NOMO-1 treated with dmso at 0.1 percent for 144 hours (cell line): ENCODE measurements at regions not wholly inside any gene's neighbourhood (a gene's known extent, or its start where the extent isn't known, plus 50 kb on each side); places are given as distances from the start of the nearest gene placed in this dataset.

ENCODE experiments used
- DNase-seq: peaks from one replicate; lab custom pipeline; 2025; ENCODE audit not compliant: unreplicated experiment; lab: John Stamatoyannopoulos, UW

- no peak for DNase-seq
Observed at GRCh38 chr18:51712821-51713220, 515.3 kb upstream of the MEX3C start.

GRCh38 chr18:51716277-51716676, 518.8 kb upstream of the MEX3C start:
- no peak for DNase-seq

- DNase-seq, result no peak
Observed at GRCh38 chr18:51721388-51721787, 523.9 kb upstream of the MEX3C start.

GRCh38 chr18:51721996-51722395, 524.5 kb upstream of the MEX3C start:
- DNase-seq, result no peak

- DNase-seq, result no peak
Observed at GRCh38 chr18:51724790-51725721, 527.6 kb upstream of the MEX3C start.

- no peak for DNase-seq
Observed at GRCh38 chr18:51726614-51727013, 529.1 kb upstream of the MEX3C start.

- no peak for DNase-seq
Observed at GRCh38 chr18:51727780-51728179, 530.3 kb upstream of the MEX3C start.

- DNase-seq, result no peak
Observed at GRCh38 chr18:51731070-51731469, 533.6 kb upstream of the MEX3C start.

- DNase-seq, result no peak
Observed at GRCh38 chr18:51734576-51734975, 537.1 kb upstream of the MEX3C start.

- no peak for DNase-seq
Observed at GRCh38 chr18:51739044-51739666, 541.7 kb upstream of the MEX3C start.

GRCh38 chr18:51751901-51752300, 554.4 kb upstream of the MEX3C start:
- no peak for DNase-seq

- no peak for DNase-seq
Observed at GRCh38 chr18:51753365-51754057, 556.0 kb upstream of the MEX3C start.

GRCh38 chr18:51754566-51754965, 557.1 kb upstream of the MEX3C start:
- no peak for DNase-seq

- no peak for DNase-seq
Observed at GRCh38 chr18:51757255-51757924, 559.9 kb upstream of the MEX3C start.

GRCh38 chr18:51762373-51762772, 564.9 kb upstream of the MEX3C start:
- no peak for DNase-seq

GRCh38 chr18:51765606-51766360, 568.3 kb upstream of the MEX3C start:
- DNase-seq, result no peak

- no peak for DNase-seq
Observed at GRCh38 chr18:51767293-51767692, 569.8 kb upstream of the MEX3C start.

- no peak for DNase-seq
Observed at GRCh38 chr18:51778115-51778514, 561.9 kb upstream of the DCC start.

GRCh38 chr18:51789871-51790270, 550.1 kb upstream of the DCC start:
- DNase-seq, result no peak

- no peak for DNase-seq
Observed at GRCh38 chr18:51801514-51801913, 538.5 kb upstream of the DCC start.
